ENCODE measurements at regions not wholly inside any gene's neighbourhood (a gene's known extent, or its start where the extent isn't known, plus 50 kb on each side); places are given as distances from the start of the nearest gene placed in this dataset.

DNA sequence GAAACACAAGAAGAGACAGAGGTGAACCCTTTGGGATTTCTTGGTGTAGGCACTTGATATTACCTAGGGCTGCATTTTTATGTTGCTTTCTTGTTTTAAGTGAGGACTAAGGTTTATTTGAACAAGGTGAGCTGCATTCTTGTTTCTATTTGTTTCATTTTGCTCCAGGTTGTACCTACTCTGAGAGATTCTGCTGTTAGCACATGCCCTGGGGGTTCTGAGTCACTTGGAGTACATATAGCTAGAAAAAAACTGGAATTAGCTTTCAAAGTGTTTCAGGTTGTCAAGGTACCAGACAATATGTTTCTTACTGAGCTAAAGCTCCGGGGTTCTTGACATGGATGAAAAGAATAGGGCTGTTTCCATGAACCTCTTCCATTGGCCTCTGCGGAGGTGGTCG lies 299.4 kb downstream of the ICE1 start:
- TF ChIP-seq, protein P1, sequence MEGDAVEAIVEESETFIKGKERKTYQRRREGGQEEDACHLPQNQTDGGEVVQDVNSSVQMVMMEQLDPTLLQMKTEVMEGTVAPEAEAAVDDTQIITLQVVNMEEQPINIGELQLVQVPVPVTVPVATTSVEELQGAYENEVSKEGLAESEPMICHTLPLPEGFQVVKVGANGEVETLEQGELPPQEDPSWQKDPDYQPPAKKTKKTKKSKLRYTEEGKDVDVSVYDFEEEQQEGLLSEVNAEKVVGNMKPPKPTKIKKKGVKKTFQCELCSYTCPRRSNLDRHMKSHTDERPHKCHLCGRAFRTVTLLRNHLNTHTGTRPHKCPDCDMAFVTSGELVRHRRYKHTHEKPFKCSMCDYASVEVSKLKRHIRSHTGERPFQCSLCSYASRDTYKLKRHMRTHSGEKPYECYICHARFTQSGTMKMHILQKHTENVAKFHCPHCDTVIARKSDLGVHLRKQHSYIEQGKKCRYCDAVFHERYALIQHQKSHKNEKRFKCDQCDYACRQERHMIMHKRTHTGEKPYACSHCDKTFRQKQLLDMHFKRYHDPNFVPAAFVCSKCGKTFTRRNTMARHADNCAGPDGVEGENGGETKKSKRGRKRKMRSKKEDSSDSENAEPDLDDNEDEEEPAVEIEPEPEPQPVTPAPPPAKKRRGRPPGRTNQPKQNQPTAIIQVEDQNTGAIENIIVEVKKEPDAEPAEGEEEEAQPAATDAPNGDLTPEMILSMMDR (IDR thresholded peaks at IDR 0.05; ENCODE audit: low read length) = no peak
- no peak for TF ChIP-seq EZH2phosphoT487 (IDR thresholded peaks at IDR 0.05; ENCODE audit: low read length)

Measured in MM.1S (cell line).